ENCODE measurements at regions not wholly inside any gene's neighbourhood (a gene's known extent, or its start where the extent isn't known, plus 50 kb on each side); places are given as distances from the start of the nearest gene placed in this dataset.

DNA sequence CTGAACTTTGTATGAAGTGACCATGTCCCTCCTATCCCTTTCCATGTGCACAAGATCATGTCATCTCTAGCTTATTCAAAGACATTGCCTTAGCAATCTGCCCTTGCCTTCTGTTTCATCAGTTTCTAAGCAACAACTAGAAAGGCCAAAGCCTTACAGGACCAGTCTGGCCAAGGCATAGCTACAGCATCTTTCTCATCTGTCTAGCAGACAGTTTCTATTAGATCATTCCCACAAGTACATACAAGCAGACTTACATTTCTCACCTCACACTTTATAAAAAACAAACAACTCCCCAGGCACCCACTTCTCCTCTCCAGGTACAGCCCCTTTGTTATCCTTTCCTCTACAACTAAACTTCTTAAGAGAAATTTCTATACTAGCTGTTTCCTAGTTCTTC, 188.7 kb upstream of the AADAT start:
- DNase-seq (ENCODE audit: extremely low read depth, low read depth) = no peak
- H3K4me3 ChIP-seq (replicated peaks; ENCODE audit: low read depth, low read length) = no peak overlapping the region
- TF ChIP-seq, protein P1, sequence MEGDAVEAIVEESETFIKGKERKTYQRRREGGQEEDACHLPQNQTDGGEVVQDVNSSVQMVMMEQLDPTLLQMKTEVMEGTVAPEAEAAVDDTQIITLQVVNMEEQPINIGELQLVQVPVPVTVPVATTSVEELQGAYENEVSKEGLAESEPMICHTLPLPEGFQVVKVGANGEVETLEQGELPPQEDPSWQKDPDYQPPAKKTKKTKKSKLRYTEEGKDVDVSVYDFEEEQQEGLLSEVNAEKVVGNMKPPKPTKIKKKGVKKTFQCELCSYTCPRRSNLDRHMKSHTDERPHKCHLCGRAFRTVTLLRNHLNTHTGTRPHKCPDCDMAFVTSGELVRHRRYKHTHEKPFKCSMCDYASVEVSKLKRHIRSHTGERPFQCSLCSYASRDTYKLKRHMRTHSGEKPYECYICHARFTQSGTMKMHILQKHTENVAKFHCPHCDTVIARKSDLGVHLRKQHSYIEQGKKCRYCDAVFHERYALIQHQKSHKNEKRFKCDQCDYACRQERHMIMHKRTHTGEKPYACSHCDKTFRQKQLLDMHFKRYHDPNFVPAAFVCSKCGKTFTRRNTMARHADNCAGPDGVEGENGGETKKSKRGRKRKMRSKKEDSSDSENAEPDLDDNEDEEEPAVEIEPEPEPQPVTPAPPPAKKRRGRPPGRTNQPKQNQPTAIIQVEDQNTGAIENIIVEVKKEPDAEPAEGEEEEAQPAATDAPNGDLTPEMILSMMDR (IDR thresholded peaks at IDR 0.05; ENCODE audit: low read depth, low read length, missing control alignments) = no peak

DNA sequence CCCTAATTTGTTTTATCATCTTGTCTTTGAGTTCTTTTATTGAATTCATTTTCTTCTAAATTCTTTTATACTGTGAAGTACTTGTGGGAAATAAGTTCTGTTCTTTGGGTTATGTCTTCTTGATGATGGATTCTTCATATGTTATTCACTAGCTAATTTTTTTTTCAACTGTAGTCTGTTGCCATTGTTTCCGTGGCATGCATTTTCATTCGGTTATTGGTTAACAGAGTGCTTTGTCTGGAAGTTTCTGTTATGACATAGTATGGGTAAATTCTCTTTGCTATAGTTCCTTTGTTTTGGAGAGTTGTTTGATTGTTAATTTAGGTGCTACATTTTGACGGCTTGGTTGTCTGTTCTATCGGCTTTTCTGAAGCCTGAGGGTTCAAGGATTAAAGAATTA, 184.9 kb upstream of the AADAT start:
- no peak for DNase-seq (ENCODE audit: extremely low read depth, low read depth)
- TF ChIP-seq, protein P1 (IDR thresholded peaks at IDR 0.05; ENCODE audit: low read depth, low read length, missing control alignments) = no peak
- no peak overlapping the region for H3K4me3 ChIP-seq (replicated peaks; ENCODE audit: low read depth, low read length)

DNA sequence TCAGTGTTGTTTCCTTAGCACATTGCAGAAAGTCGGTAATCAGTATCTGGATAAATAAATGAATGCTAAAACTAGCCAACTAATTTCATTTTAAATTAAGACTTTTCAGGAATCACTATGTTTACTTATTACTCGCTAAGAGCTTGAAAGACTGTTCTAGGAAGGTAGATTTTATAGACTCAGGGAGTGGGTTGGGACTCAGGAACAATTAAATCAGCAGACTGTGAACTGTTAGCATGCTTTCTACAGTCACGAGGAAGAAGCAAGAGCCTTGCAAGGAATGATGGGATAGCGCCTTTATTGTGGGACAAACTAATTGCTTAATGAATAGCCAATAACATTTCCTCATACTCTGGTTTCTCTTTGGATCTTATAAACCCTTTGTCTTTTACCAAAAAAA, 183.2 kb upstream of the AADAT start:
- DNase-seq (ENCODE audit: extremely low read depth, low read depth) = no peak
- no peak overlapping the region for H3K4me3 ChIP-seq (replicated peaks; ENCODE audit: low read depth, low read length)
- TF ChIP-seq, protein P1 (IDR thresholded peaks at IDR 0.05; ENCODE audit: low read depth, low read length, missing control alignments) = no peak

DNA sequence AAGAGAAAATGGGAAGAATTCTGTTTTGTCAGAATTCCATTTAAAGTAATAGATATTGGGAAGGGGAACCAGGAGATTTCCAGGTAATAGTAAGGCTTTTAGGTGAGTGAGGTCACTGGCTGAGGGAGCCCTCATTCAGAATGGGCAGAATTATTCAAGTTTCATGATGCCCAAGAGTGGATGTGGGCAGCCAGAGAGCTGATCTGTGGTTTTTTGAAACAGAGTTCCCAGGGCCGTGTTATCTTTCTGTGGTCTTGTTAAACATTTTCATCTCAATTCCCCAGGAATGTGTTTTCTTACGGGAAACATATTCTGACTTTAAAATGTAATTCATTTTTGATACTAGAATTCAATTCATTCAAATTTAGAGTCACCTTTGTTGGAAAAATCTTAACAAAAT, 182.0 kb upstream of the AADAT start:
- TF ChIP-seq, protein P1 (IDR thresholded peaks at IDR 0.05; ENCODE audit: low read depth, low read length, missing control alignments) = no peak
- no peak for DNase-seq (ENCODE audit: extremely low read depth, low read depth)
- H3K4me3 ChIP-seq (replicated peaks; ENCODE audit: low read depth, low read length) = no peak overlapping the region

DNA sequence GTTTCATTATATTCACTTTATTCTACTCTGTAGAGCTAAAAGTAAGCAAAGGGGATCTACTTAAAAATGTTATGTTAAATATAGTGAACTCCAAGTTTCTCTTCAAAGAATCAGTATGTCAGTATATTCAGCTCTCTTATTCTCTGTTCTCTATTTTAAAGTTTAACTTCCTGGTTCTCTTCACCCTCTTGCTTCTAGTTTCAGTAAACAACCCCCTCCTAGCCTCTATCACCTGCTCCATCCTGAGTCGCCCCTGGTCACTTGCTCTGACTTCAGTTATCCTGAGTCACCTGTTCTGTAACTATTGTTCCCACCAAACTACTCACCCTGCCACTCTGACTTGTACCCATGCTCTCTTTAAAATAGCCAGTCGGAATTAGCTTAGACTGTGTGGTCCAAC, 180.9 kb upstream of the AADAT start:
- TF ChIP-seq, protein P1 (IDR thresholded peaks at IDR 0.05; ENCODE audit: low read depth, low read length, missing control alignments) = no peak
- no peak for DNase-seq (ENCODE audit: extremely low read depth, low read depth)

DNA sequence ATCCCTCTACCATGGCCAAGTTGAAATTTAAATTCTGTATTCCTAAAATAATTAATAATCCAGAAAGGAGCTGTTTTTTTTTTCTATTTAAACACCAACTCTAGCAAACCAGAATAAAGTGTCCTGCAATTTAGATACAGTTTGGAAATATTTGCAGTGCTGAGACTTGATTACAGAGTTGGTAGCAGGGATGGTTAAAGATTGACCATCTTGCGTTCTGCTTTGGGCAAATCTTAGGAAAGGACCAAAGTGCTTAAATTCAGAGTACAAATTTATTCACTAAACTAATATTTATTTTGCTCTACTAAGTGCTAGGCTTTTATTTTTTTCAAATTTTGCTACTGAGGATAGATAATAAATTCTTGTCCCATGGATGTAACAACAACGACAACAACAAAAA, 180.2 kb upstream of the AADAT start:
- TF ChIP-seq, protein P1 (IDR thresholded peaks at IDR 0.05; ENCODE audit: low read depth, low read length, missing control alignments) = no peak
- H3K4me3 ChIP-seq (replicated peaks; ENCODE audit: low read depth, low read length) = no peak overlapping the region
- no peak for DNase-seq (ENCODE audit: extremely low read depth, low read depth)

More for the DNA sequence above, 180.9 kb upstream of the AADAT start:
- no peak overlapping the region for H3K4me3 ChIP-seq (replicated peaks; ENCODE audit: low read depth, low read length)

DNA sequence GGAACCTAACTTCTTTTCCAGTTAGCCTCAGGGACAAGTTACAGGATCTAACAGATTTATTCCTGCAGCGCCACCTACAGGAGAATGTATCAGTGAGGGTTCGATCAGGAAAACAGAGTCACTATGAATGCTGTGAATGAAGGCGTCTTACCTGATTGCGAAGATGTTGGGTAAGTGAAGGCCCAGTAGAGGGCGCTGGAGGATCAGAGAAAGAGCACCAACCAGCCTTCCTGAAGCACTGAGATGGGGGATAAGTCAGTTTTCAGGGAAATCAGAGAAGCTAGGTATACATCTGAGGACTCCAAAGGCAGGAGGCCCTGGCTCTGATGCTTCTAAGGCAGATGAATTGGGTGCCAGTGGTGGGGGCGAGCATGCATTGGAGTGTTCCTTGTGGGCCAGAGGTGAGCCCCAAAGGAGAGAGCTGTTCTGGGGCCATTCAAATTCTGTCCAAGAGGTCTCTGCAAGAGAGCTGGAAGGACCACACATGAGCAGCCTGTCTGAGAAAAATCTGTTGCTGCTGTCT, 169.9 kb upstream of the AADAT start:
- TF ChIP-seq, protein P1 (IDR thresholded peaks at IDR 0.05; ENCODE audit: low read depth, low read length, missing control alignments) = peak; percentile 73
- H3K4me3 ChIP-seq (replicated peaks; ENCODE audit: low read depth, low read length) = no peak overlapping the region
- peak; percentile 38 for DNase-seq (ENCODE audit: extremely low read depth, low read depth)

Measured in HFF-Myc (cell line).